Heart left ventricle (tissue), 16 donors: ENCODE measurements at regions not wholly inside any gene's neighbourhood (a gene's known extent, or its start where the extent isn't known, plus 50 kb on each side); places are given as distances from the start of the nearest gene placed in this dataset.

ENCODE experiments used
- ATAC-seq, 4 donors: fragments of 200-7000 bp; cut with Tn5 transposase; one replicate each; pipeline ENCODE4 v1.9.1; 2020 to 2022; ENCODE audit warnings: moderate library complexity in 4 of 4, mild to moderate bottlenecking in 3 of 4, moderate number of reproducible peaks in 1 of 4
- DNase-seq, 5 donors: peaks; one replicate each; pipeline ENCODE4 v3.0.0-alpha.2; 2020
- H3K27ac ChIP-seq, 12 donors: fragments of 200-600 bp; sonication (generic) in 4 of 12; one replicate each; pipeline versions ENCODE4 v1.5.0 to v1.8.0; 2016 to 2022; ENCODE audit warnings: mild to moderate bottlenecking in 2 of 12
- H3K27me3 ChIP-seq, 9 donors: fragments of 200-600 bp; sonication (generic) in 2 of 9; one replicate each; pipeline versions ENCODE4 v1.5.1 to v1.8.0; 2016 to 2022; ENCODE audit warnings: mild to moderate bottlenecking in 3 of 9
- H3K36me3 ChIP-seq, 9 donors: fragments of 200-600 bp; sonication (generic) in 2 of 9; one replicate each; pipeline versions ENCODE4 v1.5.0 to v1.8.0; 2018 to 2022; ENCODE audit warnings: mild to moderate bottlenecking in 2 of 9
- H3K4me1 ChIP-seq, 12 donors: fragments of 200-600 bp; sonication (generic) in 4 of 12; one replicate each; pipeline versions ENCODE4 v1.5.0 to v1.8.0; 2016 to 2022; ENCODE audit warnings: mild to moderate bottlenecking in 3 of 12
- H3K4me3 ChIP-seq, 12 donors: fragments of 200-600 bp; sonication (generic) in 4 of 12; one replicate each; pipeline versions ENCODE4 v1.5.0 to v1.8.0; 2017 to 2022; ENCODE audit warnings: mild to moderate bottlenecking in 9 of 12, moderate library complexity in 4 of 12
- H3K9me3 ChIP-seq, 12 donors: fragments of 200-600 bp; sonication (generic) in 4 of 12; one replicate each; pipeline versions ENCODE4 v1.5.0 to v1.8.0; 2016 to 2022; ENCODE audit warnings: mild to moderate bottlenecking in 1 of 12
- CTCF ChIP-seq, 12 donors: fragments of 200-600 bp; sonication (generic) in 4 of 12; IDR thresholded peaks; one replicate each; pipeline versions ENCODE4 v1.5.0 to v1.8.0; 2018 to 2022; ENCODE audit warnings: antibody characterized with exemption in 12 of 12, mild to moderate bottlenecking in 5 of 12
- POLR2A ChIP-seq, 2 donors: fragments of 450-650 bp; IDR thresholded peaks; one replicate each; pipeline ENCODE4 v1.6.1; 2017; ENCODE audit warnings: antibody characterized with exemption in 2 of 2, mild to moderate bottlenecking in 2 of 2, moderate library complexity in 2 of 2
- WGBS, 4 donors: extraction: QIAGEN DNeasy Blood & Tissue Kit in 2 of 4; methylation state at CpG; one replicate each; pipeline versions ENCODE4 v1.1.5 to v1.1.7; 2013 to 2018; 5-methylcytosine and 5-hydroxymethylcytosine counted together
- intact Hi-C, 10 donors: fragments of 100-400 bp; cut with DNase I; formaldehyde crosslinking; loops; one replicate each; pipeline versions ENCODE4 v1.11.1 to v1.14.2; 2022
- donor health status: ischemic (EF 13 %, LVEDD 7.1; RV severe dilation, severe dysfunction).
- donor health status: healthy with polysubstance abuse.
- donor health status: DM: no; HTN: yes; CAD: no.
- donor health status: DM: no; HTN: no; CAD: no.
- donor health status: ischemic (EF 25% LVEDD 6.9; RV normal size, moderate dysfunction).
- donor health status: ischemic (EF 25% LVEDD 5.7; RV mildly dilated, moderate dysfunction).
- donor health status: healthy.
- donor health status: DM: yes; HTN: yes; CAD: no.
- donor health status: ischemic (EF 35%, LVEDD 5.7; RV mildly dilated, moderate dysfunction).
- donor health status: nonischemic (EF 11% LVEDD 7.7; RV severe dilation, severe dysfunction).
- donor health status: DM: yes; HTN: yes; CAD: no.
- donor health status: PGD.
- donor health status: ischemic (EF 29% LVEDD 5.4; RV normal size, mild dysfunction).
- donor health status: nonischemic (EF 23%, LVEDD 6.1; RV moderate dilation, normal function).

- Histone ChIP-seq H3K27me3 (peaks cover 0 to 4% (median 0%) of the 10 kb centered on the region in 9 donors), H3K9me3 (no peaks in the 10 kb centered on the region), H3K36me3 (no peaks in the 10 kb centered on the region), H3K27ac (no peak overlapping the region), H3K4me3 (no peak overlapping the region), H3K4me1 (peaks cover 0 to 4% (median 0%) of the 10 kb centered on the region in 12 donors)
- ATAC-seq = no peak
- TF ChIP-seq POLR2A (IDR thresholded peaks at IDR 0.05) = no peak
- TF ChIP-seq CTCF (IDR thresholded peaks at IDR 0.05) = no peak
- 90 to 92% (median 92%) methylated on average over 7 of the region's 7 CpGs for WGBS, 4 donors
- intact Hi-C loops = loop anchor here in 6 of 10 donors (5.0 to 10.0 kb wide), 5 partner anchors 376 to 1413 kb away; no protein-coding TSS in a partner anchor
- DNase-seq = no peak
Measured at GRCh38 chr2:5368263-5368662, 323.9 kb upstream of the SOX11 start.

- 82 to 91% (median 89%) methylated on average over 7 of the region's 7 CpGs for WGBS, 4 donors
- intact Hi-C loops = loop anchor here in 6 of 10 donors (5.0 to 10.0 kb wide), 5 partner anchors 377 to 1415 kb away; no protein-coding TSS in a partner anchor
- Histone ChIP-seq H3K4me3 (no peak overlapping the region), H3K27ac (no peak overlapping the region), H3K36me3 (no peaks in the 10 kb centered on the region), H3K9me3 (no peaks in the 10 kb centered on the region), H3K27me3 (peaks cover 0 to 4% (median 0%) of the 10 kb centered on the region in 9 donors), H3K4me1 (peaks cover 0 to 4% (median 0%) of the 10 kb centered on the region in 12 donors)
- DNase-seq (no peak), ATAC-seq (no peak)
- TF ChIP-seq CTCF (IDR thresholded peaks at IDR 0.05) = no peak
- TF ChIP-seq POLR2A (IDR thresholded peaks at IDR 0.05) = no peak
Measured at GRCh38 chr2:5369510-5369909, 322.7 kb upstream of the SOX11 start.

GRCh38 chr2:5370158-5370557 is 322.0 kb upstream of the SOX11 start:
- H3K4me3 ChIP-seq = no peak overlapping the region
- peaks cover 0 to 9% (median 0%) of the 10 kb centered on the region in 9 donors for H3K27me3 ChIP-seq
- no peaks in the 10 kb centered on the region for H3K36me3 ChIP-seq
- DNase-seq = no peak
- H3K9me3 ChIP-seq = no peaks in the 10 kb centered on the region
- WGBS, 4 donors = 65 to 82% (median 77%) methylated on average over 5 of the region's 5 CpGs
- TF ChIP-seq CTCF (IDR thresholded peaks at IDR 0.05) (no peak), POLR2A (IDR thresholded peaks at IDR 0.05) (no peak)
- peaks cover 0 to 4% (median 0%) of the 10 kb centered on the region in 12 donors for H3K4me1 ChIP-seq
- intact Hi-C loops = no loop called here
- H3K27ac ChIP-seq = no peak overlapping the region
- ATAC-seq = no peak

GRCh38 chr2:5372141-5372540 is 320.0 kb upstream of the SOX11 start:
- Histone ChIP-seq H3K4me1 (peaks cover 0 to 3% (median 0%) of the 10 kb centered on the region in 12 donors), H3K27me3 (peaks cover 0 to 12% (median 0%) of the 10 kb centered on the region in 9 donors), H3K4me3 (no peak overlapping the region), H3K9me3 (no peaks in the 10 kb centered on the region), H3K27ac (no peak overlapping the region), H3K36me3 (no peaks in the 10 kb centered on the region)
- intact Hi-C loops = no loop called here
- TF ChIP-seq POLR2A (IDR thresholded peaks at IDR 0.05) = no peak
- no peak for TF ChIP-seq CTCF (IDR thresholded peaks at IDR 0.05)
- DNase-seq (no peak), ATAC-seq (no peak)
- WGBS, 4 donors = 82 to 84% (median 82%) methylated on average over 6 of the region's 6 CpGs
